ENCODE measurements at regions not wholly inside any gene's neighbourhood (a gene's known extent, or its start where the extent isn't known, plus 50 kb on each side); places are given as distances from the start of the nearest gene placed in this dataset.

DNA sequence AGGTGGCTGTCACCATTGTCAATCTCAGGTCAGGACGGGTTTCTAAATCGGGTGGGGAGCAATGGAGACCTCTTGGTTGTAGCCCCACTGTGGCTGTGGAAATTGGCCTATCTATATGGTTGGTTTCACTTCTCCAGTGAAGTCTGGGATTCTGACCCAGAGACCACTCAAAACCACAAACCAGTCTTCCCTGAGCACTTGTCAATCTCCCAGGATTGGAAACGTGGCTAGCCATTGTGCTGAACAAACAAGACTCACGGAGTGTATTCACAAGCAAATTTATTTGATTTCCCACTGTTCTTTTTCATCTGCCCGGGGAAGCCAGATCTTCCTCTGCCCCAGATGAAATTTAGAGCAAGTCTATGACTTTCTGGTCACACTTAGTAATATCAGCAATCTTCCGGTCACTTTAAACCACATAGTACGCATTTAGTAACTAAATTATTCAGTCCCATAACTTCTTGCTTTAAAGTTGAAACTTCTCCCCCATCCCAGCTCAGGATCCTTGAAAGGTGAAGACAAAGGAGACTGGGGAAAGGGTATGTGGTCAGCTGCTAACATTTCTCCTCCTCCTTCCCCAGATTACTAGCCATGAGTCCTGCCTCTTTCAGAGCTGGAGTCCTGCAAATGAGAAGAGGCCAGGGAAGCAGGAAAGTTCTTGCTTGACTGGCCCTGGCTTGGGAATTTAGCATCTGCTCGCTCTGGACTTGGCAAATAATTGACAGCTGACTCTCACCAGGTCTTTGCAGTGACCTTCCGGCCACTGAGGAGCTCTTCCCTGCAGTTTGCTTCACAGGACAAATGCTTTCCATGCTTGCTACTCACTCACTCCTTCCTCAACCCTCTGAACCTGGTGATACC is 123.2 kb upstream of the MAX start (continued):
- no peak for TF ChIP-seq MAZ (IDR thresholded peaks at IDR 0.05; ENCODE audit: borderline replicate concordance, low read depth, low read length)

DNA sequence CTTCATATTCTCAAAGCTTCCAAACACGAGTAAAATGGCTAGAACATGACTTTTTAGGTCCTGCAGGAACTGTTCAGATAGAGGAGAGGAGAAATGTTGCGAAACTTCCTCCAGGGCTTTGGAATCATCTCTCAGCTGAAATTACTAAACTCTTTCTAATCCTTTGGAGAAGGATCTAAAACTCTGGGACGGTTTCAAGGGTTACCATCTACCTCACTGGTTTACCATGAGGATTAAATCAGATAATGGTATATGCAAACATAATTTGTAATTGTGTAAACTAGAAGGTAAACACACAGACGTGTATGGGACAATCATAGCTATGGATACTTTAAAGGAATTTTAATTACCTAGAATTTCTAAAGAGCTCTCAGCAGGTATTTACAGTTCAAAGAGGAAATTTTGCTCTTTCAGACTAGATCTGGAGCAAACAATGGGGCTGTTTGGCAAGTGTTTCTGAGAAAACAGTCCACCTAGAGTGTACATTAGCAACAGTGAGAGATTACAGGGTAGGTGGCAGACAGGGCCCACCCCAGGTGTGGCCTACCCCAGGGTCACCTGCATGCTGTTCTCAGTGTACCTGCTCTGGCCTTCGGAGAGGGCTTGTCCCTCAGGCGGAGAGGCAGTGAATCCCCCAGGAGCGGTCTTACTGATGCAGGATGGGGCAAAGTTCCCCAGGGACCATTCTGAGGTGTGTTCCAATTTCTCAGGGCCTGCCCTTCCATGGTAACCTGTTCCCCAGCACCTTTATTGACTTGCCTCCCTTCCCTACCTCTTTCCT is 124.7 kb upstream of the MAX start:
- Histone ChIP-seq H3K9me3 (ENCODE audit: control insufficient read depth, insufficient read depth, low read length) (no peaks in the 10 kb centered on the region), H2BK20ac (ENCODE audit: low read depth, low read length) (peak overlapping the region; percentile 49; the same call in 1 of the 2 replicates), H3K4me3 (ENCODE audit: insufficient read depth, low read depth, low read length) (no peak overlapping the region), H2BK15ac (ENCODE audit: low read depth, low read length) (no peak overlapping the region), H2AFZ (replicated peaks; ENCODE audit: low read length, poor library complexity) (peak overlapping the region; percentile 59), H3K4me2 (ENCODE audit: low read depth, low read length) (no peak overlapping the region), H3K79me1 (ENCODE audit: low read depth in 1 of 2, low read length in 2 of 2) (no peaks in the 10 kb centered on the region), H3K9ac (ENCODE audit: low read depth, low read length) (no peak overlapping the region), H3K14ac (replicated peaks; ENCODE audit: low read depth, low read length) (no peak overlapping the region), H4K8ac (ENCODE audit: low read depth in 2 of 2, low read length in 2 of 2) (no peak overlapping the region), H2AK9ac (replicated peaks; ENCODE audit: low read depth, low read length, poor library complexity) (peak overlapping the region; percentile 52), H2BK120ac (ENCODE audit: low read depth, low read length) (no peak overlapping the region; the same call in 1 of the 2 replicates), H3K9me1 (ENCODE audit: insufficient read depth, low read length) (peaks cover 7% of the 10 kb centered on the region; the same call in 1 of the 2 replicates), H3K23ac (ENCODE audit: low read depth, low read length) (no peak overlapping the region), H4K5ac (ENCODE audit: low read depth, low read length) (0 out of 2 replicates have a peak overlapping the region, but pooled peaks have one; percentile 12), H3K27me3 (ENCODE audit: control insufficient read depth, insufficient read depth, low read length) (no peaks in the 10 kb centered on the region), H4K20me1 (ENCODE audit: insufficient read depth, low read length) (no peaks in the 10 kb centered on the region), H3K4me1 (ENCODE audit: control insufficient read depth, insufficient read depth, low read length) (peaks cover 10% of the 10 kb centered on the region), H3K18ac (ENCODE audit: low read depth, low read length) (0 out of 2 replicates have a peak overlapping the region, but pooled peaks have one; percentile 2), H4K91ac (ENCODE audit: insufficient read depth, low read depth, low read length) (no peak overlapping the region), H3K36me3 (ENCODE audit: control insufficient read depth, insufficient read depth, low read length) (no peaks in the 10 kb centered on the region), H3K4ac (ENCODE audit: low read depth, low read length) (peak overlapping the region; percentile 5; the same call in 1 of the 2 replicates), H3K56ac (ENCODE audit: extremely low read depth, insufficient read depth, low read length) (no peak overlapping the region), H2AK5ac (ENCODE audit: low read depth, low read length) (peak overlapping the region; percentile 78), H2BK5ac (ENCODE audit: low read depth, low read length, poor library complexity, severe bottlenecking) (no peak overlapping the region), H3K27ac (ENCODE audit: insufficient read depth, low read length) (peak overlapping the region; percentile 17; the same call in 1 of the 2 replicates)
- POLR2A ChIA-PET (ENCODE audit: unreplicated experiment), result interaction anchor here (0.5 to 1.4 kb wide), 2 partner anchors 110 to 185 kb away, joined by 4 to 7 read pairs; no protein-coding TSS in a partner anchor
- dilution Hi-C loops (cut with HindIII; ENCODE audit: low sequenced_read_pairs, unreplicated experiment) (no loop called here), intact Hi-C loops (cut with micrococcal nuclease) (loop anchor here (5.0 kb wide), 1 partner anchor 135 kb away; no protein-coding TSS in a partner anchor), in situ Hi-C loops (cut with MboI; ENCODE audit: low sequenced_read_pairs) (no loop called here)
- BruUV-seq (replicated peaks), result no TSS peak
- TF ChIP-seq RFX5 (IDR thresholded peaks at IDR 0.05; ENCODE audit: low read depth, low read length) (no peak), CEBPB (IDR thresholded peaks at IDR 0.05; ENCODE audit: low read depth, low read length) (peak; percentile 96)
- TF ChIP-seq, protein P1, sequence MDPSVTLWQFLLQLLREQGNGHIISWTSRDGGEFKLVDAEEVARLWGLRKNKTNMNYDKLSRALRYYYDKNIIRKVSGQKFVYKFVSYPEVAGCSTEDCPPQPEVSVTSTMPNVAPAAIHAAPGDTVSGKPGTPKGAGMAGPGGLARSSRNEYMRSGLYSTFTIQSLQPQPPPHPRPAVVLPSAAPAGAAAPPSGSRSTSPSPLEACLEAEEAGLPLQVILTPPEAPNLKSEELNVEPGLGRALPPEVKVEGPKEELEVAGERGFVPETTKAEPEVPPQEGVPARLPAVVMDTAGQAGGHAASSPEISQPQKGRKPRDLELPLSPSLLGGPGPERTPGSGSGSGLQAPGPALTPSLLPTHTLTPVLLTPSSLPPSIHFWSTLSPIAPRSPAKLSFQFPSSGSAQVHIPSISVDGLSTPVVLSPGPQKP (IDR thresholded peaks at IDR 0.05; ENCODE audit: borderline replicate concordance, low read depth, low read length), result no peak
- peak; percentile 62 for DNase-seq
- 78% methylated on average over 3 of the region's 7 CpGs; no CpG with 5 or more reads in 1 of the 2 experiments for WGBS, 2 experiments (ENCODE audit: extremely low coverage in 2 of 2, insufficient read length in 1 of 2)
- peak; percentile 36 for ATAC-seq (ENCODE audit: low read depth)
- CTCF ChIA-PET, result interaction anchor here (0.8 kb wide), 1 partner anchor 185 kb away, joined by 3 read pairs; no protein-coding TSS in a partner anchor

Measured in IMR-90 (cell line).